BJ (cell line): ENCODE measurements at regions not wholly inside any gene's neighbourhood (a gene's known extent, or its start where the extent isn't known, plus 50 kb on each side); places are given as distances from the start of the nearest gene placed in this dataset.

Experiments
- CTCF ChIA-PET: fragments of 350-600 bp; formaldehyde crosslinking; extraction: SDS; loops from one replicate; lab custom pipeline; 2021; ENCODE audit warnings: antibody characterized with exemption, inconsistent platforms; lab: Yijun Ruan, JAX
- POLR2A ChIA-PET: fragments of 300-600 bp; sonication (Branson Sonifier 250); formaldehyde crosslinking; extraction: SDS; loops from one replicate; lab custom pipeline; 2021; ENCODE audit warnings: antibody characterized with exemption; lab: Charles Lee
- DNase-seq: peaks from one replicate; pipeline ENCODE4 v3.0.0-alpha.2; 2011; ENCODE audit warnings: low read depth
- H3K27me3 ChIP-seq: 2 replicates; pipeline ENCODE4 v1.6.0; 2011; ENCODE audit warnings: low read length; ENCODE audit not compliant: control insufficient read depth, insufficient read depth
- H3K36me3 ChIP-seq: 2 replicates; pipeline ENCODE4 v1.5.1; 2011; ENCODE audit warnings: low read length; ENCODE audit not compliant: control insufficient read depth, insufficient read depth
- H3K4me3 ChIP-seq: 2 replicates; pipeline ENCODE4 v1.5.1; 2011; ENCODE audit warnings: low read depth, mild to moderate bottlenecking, control low read depth, low read length
- TF ChIP-seq, protein P1 (sequence below): IDR thresholded peaks from 2 replicates; pipeline ENCODE4 v1.5.1; 2011; ENCODE audit warnings: low read depth, mild to moderate bottlenecking, control low read depth, inconsistent platforms, low read length, moderate library complexity; ENCODE audit not compliant: insufficient read depth

DNA sequence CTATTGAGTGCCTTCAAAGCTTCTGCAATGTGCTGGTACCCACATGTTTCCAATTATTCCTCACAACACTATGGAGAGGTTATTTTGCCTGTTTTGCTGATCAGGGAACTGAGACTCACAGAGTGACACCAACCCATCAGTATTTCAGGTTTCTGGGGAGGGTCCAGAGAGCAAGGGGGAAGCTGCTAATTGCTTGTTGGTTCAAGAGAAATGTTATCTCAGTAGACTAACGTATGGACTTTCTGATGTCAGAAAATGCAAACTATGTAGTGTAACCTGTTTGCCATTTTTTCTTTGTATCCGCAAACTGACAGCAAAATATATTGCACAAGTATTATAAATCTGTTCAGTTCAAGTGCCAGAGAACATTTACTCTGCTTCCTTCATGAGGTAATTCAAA is 108.3 kb upstream of the MSX2 start:
- TF ChIP-seq, protein P1, sequence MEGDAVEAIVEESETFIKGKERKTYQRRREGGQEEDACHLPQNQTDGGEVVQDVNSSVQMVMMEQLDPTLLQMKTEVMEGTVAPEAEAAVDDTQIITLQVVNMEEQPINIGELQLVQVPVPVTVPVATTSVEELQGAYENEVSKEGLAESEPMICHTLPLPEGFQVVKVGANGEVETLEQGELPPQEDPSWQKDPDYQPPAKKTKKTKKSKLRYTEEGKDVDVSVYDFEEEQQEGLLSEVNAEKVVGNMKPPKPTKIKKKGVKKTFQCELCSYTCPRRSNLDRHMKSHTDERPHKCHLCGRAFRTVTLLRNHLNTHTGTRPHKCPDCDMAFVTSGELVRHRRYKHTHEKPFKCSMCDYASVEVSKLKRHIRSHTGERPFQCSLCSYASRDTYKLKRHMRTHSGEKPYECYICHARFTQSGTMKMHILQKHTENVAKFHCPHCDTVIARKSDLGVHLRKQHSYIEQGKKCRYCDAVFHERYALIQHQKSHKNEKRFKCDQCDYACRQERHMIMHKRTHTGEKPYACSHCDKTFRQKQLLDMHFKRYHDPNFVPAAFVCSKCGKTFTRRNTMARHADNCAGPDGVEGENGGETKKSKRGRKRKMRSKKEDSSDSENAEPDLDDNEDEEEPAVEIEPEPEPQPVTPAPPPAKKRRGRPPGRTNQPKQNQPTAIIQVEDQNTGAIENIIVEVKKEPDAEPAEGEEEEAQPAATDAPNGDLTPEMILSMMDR: no peak
- no peaks in the 10 kb centered on the region for H3K27me3 ChIP-seq
- H3K36me3 ChIP-seq: no peaks in the 10 kb centered on the region
- H3K4me3 ChIP-seq: no peak overlapping the region
- no peak for DNase-seq
- POLR2A ChIA-PET: no interaction called here
- CTCF ChIA-PET: no interaction called here

DNA sequence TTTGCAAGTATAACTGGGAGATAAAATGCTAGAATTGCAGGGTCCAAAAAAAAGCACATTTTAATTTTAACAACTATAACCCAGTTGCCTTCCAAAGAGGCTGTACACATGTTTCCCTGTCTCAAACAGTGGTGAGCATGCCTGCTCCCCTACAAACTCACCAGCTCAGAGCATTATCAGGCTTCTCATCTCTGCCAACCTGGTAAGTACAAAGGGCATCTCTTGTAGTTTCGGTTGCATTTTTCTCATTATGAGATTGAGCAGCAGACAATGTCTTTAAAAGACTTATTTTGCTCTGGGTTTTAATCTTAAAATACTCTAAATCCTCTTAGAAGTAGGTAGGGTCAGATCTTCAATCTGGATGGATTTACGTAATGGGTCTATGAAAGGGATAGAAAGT is 107.1 kb upstream of the MSX2 start:
- ChIA-PET CTCF (no interaction called here), POLR2A (no interaction called here)
- no peaks in the 10 kb centered on the region for H3K36me3 ChIP-seq
- no peak for DNase-seq
- TF ChIP-seq, protein P1: no peak
- H3K4me3 ChIP-seq: no peak overlapping the region
- no peaks in the 10 kb centered on the region for H3K27me3 ChIP-seq

DNA sequence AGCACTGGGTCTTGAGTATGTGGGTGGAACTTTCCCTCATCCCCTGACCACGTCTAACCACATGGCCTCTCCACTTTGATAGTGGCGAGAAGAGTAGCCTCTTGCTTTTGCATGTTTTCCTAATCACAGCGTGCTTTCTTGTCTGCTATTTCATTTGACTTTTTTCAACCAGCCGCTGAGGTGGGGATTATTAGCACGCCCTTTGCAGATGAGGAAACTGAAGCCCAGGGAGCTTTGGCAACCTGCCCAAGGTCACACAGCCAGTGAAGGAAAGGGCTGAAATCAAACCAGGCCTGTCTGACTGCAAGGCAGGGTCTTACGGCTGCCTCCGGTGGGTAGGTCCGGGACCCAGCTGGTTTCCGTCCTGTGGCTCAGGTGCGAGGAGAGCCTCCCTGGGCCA is 106.5 kb upstream of the MSX2 start:
- Histone ChIP-seq H3K4me3 (no peak overlapping the region), H3K27me3 (no peaks in the 10 kb centered on the region), H3K36me3 (no peaks in the 10 kb centered on the region)
- CTCF ChIA-PET: no interaction called here
- TF ChIP-seq, protein P1: no peak
- POLR2A ChIA-PET: no interaction called here
- no peak for DNase-seq

DNA sequence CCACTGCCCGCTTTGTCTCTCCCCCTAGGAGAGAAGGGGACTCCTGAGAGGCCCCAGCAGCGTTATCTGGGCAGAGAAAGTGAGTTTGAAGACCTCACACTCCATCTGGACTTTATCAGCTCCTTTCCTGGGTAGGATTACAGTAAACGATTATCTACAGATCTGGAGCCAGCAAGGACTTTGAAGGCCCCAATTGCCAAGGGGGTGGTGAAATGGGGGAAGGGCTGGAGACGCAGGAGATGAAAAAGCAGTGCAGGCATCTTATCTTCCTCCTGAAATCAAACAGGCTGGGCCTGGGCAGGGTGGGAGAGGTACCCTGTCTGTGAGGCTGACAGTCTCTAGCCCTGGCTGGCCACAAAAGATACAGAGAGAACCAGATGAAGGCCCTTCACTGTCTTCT is 105.8 kb upstream of the MSX2 start:
- TF ChIP-seq, protein P1: no peak
- POLR2A ChIA-PET: no interaction called here
- CTCF ChIA-PET: no interaction called here

DNA sequence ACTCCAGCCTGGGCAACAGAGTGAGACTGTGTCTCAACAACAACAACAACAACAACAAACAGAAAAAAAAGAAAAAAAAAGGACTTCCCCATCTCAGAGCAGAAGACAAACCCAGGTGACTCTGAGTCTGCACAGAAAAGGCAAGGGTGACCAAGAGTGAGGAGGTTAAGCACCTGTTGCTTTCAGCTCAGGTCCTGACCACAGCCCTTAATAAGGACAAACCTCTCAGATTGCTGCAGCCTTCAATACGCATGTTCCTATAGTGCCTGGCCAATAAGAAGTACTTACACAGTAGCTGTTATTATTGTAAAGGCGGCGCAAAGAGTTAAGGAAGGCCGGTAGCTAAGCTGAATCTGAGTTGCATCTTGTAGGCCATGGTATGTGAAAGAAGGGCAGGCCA is 102.3 kb upstream of the MSX2 start:
- ChIA-PET POLR2A (no interaction called here), CTCF (interaction anchor here (0.7 kb wide), 1 partner anchor 132 kb away, joined by 3 read pairs; no protein-coding TSS in a partner anchor)
- Histone ChIP-seq H3K27me3 (no peaks in the 10 kb centered on the region), H3K36me3 (no peaks in the 10 kb centered on the region), H3K4me3 (no peak overlapping the region)
- DNase-seq: no peak
- TF ChIP-seq, protein P1: no peak

More for the DNA sequence above, 105.8 kb upstream of the MSX2 start:
- Histone ChIP-seq H3K4me3 (no peak overlapping the region), H3K27me3 (no peaks in the 10 kb centered on the region), H3K36me3 (no peaks in the 10 kb centered on the region)
- no peak for DNase-seq
